Peyer's patch (tissue), 4 donors: ENCODE measurements at regions not wholly inside any gene's neighbourhood (a gene's known extent, or its start where the extent isn't known, plus 50 kb on each side); places are given as distances from the start of the nearest gene placed in this dataset.

ENCODE experiments used
- DNase-seq, 3 donors: peaks; one replicate each; pipeline ENCODE4 v3.0.0-alpha.2; 2017 to 2019
- H3K27ac ChIP-seq, 4 donors: fragments of 200-600 bp; sonication (generic); one replicate each; pipeline ENCODE4 v1.5.1; 2016 to 2019
- H3K27me3 ChIP-seq, 2 donors: fragments of 200-600 bp; sonication (generic); one replicate each; pipeline ENCODE4 v1.5.1; 2019
- H3K36me3 ChIP-seq, 3 donors: fragments of 200-600 bp; sonication (generic); one replicate each; pipeline ENCODE4 v1.5.1; 2016 to 2019
- H3K4me1 ChIP-seq, 4 donors: fragments of 200-600 bp; sonication (generic); one replicate each; pipeline ENCODE4 v1.5.1; 2016 to 2019
- H3K4me3 ChIP-seq, 4 donors: fragments of 200-600 bp; sonication (generic); 1 replicate in 3 of 4; 2 replicates in 1 of 4; pipeline ENCODE4 v1.5.1; 2016 to 2019; ENCODE audit warnings: mild to moderate bottlenecking in 1 of 4
- H3K9me3 ChIP-seq, 4 donors: fragments of 200-600 bp; sonication (generic); one replicate each; pipeline ENCODE4 v1.5.1; 2016 to 2019; ENCODE audit warnings: mild to moderate bottlenecking in 1 of 4
- POLR2A ChIP-seq, 2 donors: fragments of 450-650 bp; IDR thresholded peaks; one replicate each; pipeline ENCODE4 v1.5.1; 2017; ENCODE audit warnings: antibody characterized with exemption in 2 of 2, mild to moderate bottlenecking in 2 of 2, moderate library complexity in 2 of 2
- TF ChIP-seq, protein P1 (sequence below), 6 experiments: fragments of 450-650 bp in 4 of 6; fragments of 200-600 bp in 2 of 6; sonication (generic) in 1 of 6; IDR thresholded peaks; one replicate each; pipeline ENCODE4 v1.5.1; 2017 to 2019; ENCODE audit warnings: antibody characterized with exemption in 6 of 6, mild to moderate bottlenecking in 3 of 6, moderate library complexity in 1 of 6

DNA sequence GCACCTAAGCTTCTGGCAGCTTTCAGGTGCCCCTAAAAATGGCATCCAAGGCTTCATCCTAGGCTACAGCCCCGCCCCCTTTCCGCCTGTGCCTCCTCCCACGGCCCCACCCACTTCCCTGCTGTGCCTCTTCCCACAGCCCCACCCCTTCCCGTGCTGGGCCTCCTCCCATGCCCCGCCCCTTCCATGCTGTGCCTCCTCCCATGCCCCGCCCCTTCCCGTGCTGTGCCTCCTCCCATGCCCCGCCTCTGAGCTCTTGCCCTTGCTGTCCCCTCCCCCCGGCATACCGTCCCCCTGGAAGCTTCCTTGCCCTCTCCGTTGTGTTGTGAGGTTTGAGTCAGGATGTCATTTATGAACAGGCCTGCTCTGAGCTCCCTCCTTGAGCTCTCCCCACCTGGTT is 228.5 kb upstream of the AJAP1 start:
- Histone ChIP-seq H3K4me3 (no peak overlapping the region), H3K27me3 (no peaks in the 10 kb centered on the region), H3K4me1 (no peaks in the 10 kb centered on the region), H3K36me3 (no peaks in the 10 kb centered on the region), H3K27ac (no peak overlapping the region), H3K9me3 (no peaks in the 10 kb centered on the region)
- no peak for DNase-seq
- TF ChIP-seq POLR2A (IDR thresholded peaks at IDR 0.05): no peak
- TF ChIP-seq, protein P1, sequence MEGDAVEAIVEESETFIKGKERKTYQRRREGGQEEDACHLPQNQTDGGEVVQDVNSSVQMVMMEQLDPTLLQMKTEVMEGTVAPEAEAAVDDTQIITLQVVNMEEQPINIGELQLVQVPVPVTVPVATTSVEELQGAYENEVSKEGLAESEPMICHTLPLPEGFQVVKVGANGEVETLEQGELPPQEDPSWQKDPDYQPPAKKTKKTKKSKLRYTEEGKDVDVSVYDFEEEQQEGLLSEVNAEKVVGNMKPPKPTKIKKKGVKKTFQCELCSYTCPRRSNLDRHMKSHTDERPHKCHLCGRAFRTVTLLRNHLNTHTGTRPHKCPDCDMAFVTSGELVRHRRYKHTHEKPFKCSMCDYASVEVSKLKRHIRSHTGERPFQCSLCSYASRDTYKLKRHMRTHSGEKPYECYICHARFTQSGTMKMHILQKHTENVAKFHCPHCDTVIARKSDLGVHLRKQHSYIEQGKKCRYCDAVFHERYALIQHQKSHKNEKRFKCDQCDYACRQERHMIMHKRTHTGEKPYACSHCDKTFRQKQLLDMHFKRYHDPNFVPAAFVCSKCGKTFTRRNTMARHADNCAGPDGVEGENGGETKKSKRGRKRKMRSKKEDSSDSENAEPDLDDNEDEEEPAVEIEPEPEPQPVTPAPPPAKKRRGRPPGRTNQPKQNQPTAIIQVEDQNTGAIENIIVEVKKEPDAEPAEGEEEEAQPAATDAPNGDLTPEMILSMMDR (IDR thresholded peaks at IDR 0.05): no peak

DNA sequence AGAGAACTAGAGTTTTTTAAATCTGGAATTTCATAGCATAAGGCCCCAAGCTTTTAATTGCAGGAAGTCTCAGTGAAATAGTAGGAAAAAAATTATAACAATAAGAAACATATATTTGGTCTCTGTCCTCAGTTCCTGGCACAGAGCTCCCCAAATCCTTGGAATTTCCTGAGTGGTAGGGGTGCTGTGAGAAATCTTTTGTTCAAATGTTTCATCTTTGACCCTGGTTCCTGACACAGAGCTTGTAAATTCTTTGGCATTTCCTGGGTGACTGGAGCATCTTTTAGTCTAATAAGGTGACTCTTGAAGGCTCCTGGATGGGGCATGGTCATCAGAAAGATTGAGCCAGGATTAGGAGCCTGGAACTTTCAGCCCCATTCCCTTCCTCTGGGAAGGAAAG is 225.7 kb upstream of the AJAP1 start:
- no peak overlapping the region for H3K27ac ChIP-seq
- H3K4me1 ChIP-seq: no peaks in the 10 kb centered on the region
- H3K4me3 ChIP-seq: no peak overlapping the region
- no peak for TF ChIP-seq POLR2A (IDR thresholded peaks at IDR 0.05)
- TF ChIP-seq, protein P1 (IDR thresholded peaks at IDR 0.05): no peak
- no peaks in the 10 kb centered on the region for H3K27me3 ChIP-seq
- H3K36me3 ChIP-seq: no peaks in the 10 kb centered on the region
- DNase-seq: no peak
- no peaks in the 10 kb centered on the region for H3K9me3 ChIP-seq

DNA sequence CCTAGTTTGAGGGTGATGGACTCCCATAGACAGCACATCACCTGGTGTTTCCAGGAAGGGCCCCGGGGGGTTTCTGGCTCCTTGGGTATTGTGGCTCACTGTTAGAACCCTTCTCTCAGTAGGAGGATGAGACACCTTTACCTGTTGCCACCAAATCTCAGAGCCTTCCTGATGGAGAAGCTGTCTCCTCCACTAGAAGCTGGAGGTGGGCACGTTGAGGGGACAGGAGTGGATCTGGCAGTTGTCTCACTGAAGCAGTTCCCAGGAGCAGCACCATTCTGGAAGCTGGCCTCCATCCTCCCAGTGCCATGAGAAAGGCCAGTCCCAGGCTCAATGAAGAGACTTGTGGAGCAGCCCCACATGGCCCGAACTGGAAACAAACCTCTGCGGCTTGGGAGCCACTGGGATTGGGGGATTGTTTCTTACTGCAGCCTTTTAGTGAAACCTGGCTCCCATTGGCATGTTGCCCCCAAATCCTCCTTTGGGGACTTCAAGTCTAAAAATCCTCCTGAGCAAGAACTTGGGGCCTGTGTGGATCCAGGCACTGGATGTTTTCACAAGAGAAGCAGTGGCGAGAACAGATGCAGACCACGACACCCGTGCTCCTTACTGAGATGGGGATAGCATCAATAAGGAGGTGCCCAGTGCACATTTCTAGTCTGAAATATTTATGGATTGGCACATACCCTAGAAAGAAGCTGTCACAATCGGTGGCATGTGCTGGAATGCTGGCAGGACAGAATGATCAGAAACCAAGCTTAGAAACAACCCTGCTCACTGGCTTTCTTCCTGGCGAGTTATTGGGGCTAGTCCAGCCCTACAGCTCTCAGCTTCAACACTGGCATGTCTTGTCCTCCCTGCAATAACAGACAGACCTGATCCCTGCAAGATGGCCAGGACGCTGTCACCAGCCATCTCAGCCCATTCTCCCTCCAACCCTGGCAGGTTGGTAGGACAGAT is 223.7 kb upstream of the AJAP1 start:
- TF ChIP-seq, protein P1 (IDR thresholded peaks at IDR 0.05): no peak
- TF ChIP-seq POLR2A (IDR thresholded peaks at IDR 0.05): no peak
- DNase-seq: no peak
- no peaks in the 10 kb centered on the region for H3K9me3 ChIP-seq
- no peak overlapping the region for H3K27ac ChIP-seq
- no peaks in the 10 kb centered on the region for H3K36me3 ChIP-seq
- no peaks in the 10 kb centered on the region for H3K4me1 ChIP-seq
- no peak overlapping the region for H3K4me3 ChIP-seq
- no peaks in the 10 kb centered on the region for H3K27me3 ChIP-seq

DNA sequence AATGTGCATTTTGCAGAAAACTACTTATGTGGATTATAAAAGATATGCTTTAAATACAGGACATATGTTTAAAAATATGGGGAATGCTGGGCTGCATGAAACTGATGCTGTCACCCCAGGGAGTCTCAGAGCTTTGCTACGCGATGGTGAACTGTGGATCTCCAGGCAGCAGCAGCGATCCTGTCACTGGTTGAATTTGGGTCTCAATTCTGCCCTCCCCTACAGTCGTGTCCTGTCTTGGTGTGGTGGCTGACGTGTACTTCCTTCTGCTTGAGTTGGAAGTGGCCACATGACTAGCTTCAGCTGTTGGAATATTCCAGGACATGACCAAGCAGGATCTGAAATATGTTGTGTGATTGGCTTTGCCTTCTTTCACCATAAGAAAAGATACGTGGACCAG is 222.9 kb upstream of the AJAP1 start:
- no peaks in the 10 kb centered on the region for H3K27me3 ChIP-seq
- H3K9me3 ChIP-seq: no peaks in the 10 kb centered on the region
- no peaks in the 10 kb centered on the region for H3K36me3 ChIP-seq
- H3K27ac ChIP-seq: no peak overlapping the region
- H3K4me1 ChIP-seq: no peaks in the 10 kb centered on the region
- H3K4me3 ChIP-seq: no peak overlapping the region
- TF ChIP-seq, protein P1 (IDR thresholded peaks at IDR 0.05): no peak
- TF ChIP-seq POLR2A (IDR thresholded peaks at IDR 0.05): no peak
- no peak for DNase-seq

DNA sequence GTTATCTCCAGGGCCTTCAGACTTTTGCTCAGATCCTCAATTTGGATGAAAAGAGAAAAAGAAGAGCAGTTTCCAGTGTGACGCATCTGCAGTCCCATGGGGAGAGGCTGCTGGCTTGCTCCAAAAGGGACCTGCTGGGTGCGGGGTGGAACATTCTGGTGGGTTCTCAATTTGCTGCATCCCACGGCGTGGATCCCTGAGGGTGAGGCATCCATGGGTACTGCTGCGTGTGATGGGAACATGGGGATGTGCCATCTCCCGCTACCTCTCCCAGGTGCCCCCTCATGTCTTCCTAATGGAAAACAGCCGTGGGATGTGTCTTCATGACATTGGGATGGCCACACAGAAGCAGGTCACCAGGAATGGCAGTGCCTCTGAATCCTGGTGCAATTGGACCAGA is 221.3 kb upstream of the AJAP1 start:
- Histone ChIP-seq H3K9me3 (no peaks in the 10 kb centered on the region), H3K27me3 (no peaks in the 10 kb centered on the region), H3K36me3 (no peaks in the 10 kb centered on the region), H3K4me3 (no peak overlapping the region), H3K4me1 (no peaks in the 10 kb centered on the region), H3K27ac (no peak overlapping the region)
- TF ChIP-seq POLR2A (IDR thresholded peaks at IDR 0.05): no peak
- TF ChIP-seq, protein P1 (IDR thresholded peaks at IDR 0.05): no peak
- DNase-seq: no peak
